H1 (cell line): ENCODE measurements at regions not wholly inside any gene's neighbourhood (a gene's known extent, or its start where the extent isn't known, plus 50 kb on each side); places are given as distances from the start of the nearest gene placed in this dataset.

Experiments used
- ASH2L ChIP-seq: fragments of 200-600, 300-600 bp; sonication (generic); IDR thresholded peaks from one replicate; pipeline ENCODE4 v1.7.1; 2017; ENCODE audit warnings: low read length
- BCL11A ChIP-seq, 2 experiments: IDR thresholded peaks; one replicate each; pipeline ENCODE4 v1.6.1; 2011; ENCODE audit warnings: low read depth in 2 of 2, low read length in 2 of 2, mild to moderate bottlenecking in 2 of 2
- CTBP2 ChIP-seq: IDR thresholded peaks from 2 replicates; pipeline ENCODE4 v1.7.0; 2011; ENCODE audit warnings: borderline replicate concordance, mild to moderate bottlenecking, moderate library complexity, mixed read lengths, low read length; ENCODE audit not compliant: insufficient read depth, insufficient read length
- GABPA ChIP-seq: IDR thresholded peaks from 2 replicates; pipeline ENCODE4 v1.6.1; 2011; ENCODE audit warnings: mild to moderate bottlenecking, low read length, moderate library complexity, borderline replicate concordance; ENCODE audit not compliant: insufficient read depth
- POU5F1 ChIP-seq: IDR thresholded peaks from 2 replicates; pipeline ENCODE4 v1.6.1; 2011; ENCODE audit warnings: low read depth, mild to moderate bottlenecking, low read length, moderate library complexity
- SIRT6 ChIP-seq: IDR thresholded peaks from one replicate; pipeline ENCODE4 v1.7.1; 2012; ENCODE audit warnings: low read length, inconsistent platforms
- SIX5 ChIP-seq: IDR thresholded peaks from 2 replicates; pipeline ENCODE4 v1.6.1; 2011; ENCODE audit warnings: mild to moderate bottlenecking, low read depth, low read length
- SP1 ChIP-seq: IDR thresholded peaks from 2 replicates; pipeline ENCODE4 v1.6.1; 2011; ENCODE audit warnings: low read depth, low read length
- SP4 ChIP-seq: IDR thresholded peaks from 2 replicates; pipeline ENCODE4 v1.6.1; 2012; ENCODE audit warnings: low read length, inconsistent platforms
- TEAD4 ChIP-seq: IDR thresholded peaks from 2 replicates; pipeline ENCODE4 v1.6.1; 2012; ENCODE audit warnings: low read depth, low read length, inconsistent platforms, mixed read lengths
- ZNF274 ChIP-seq: IDR thresholded peaks from 2 replicates; pipeline ENCODE4 v1.7.0; 2012; ENCODE audit warnings: low read length, borderline replicate concordance; ENCODE audit errors: extremely low read depth
- TF ChIP-seq, protein P1 (sequence below): fragments of 300-600 bp; sonication (generic); IDR thresholded peaks from 2 replicates; pipeline ENCODE4 v1.7.1; 2012; ENCODE audit warnings: low read length, moderate library complexity, mild to moderate bottlenecking, inconsistent platforms; ENCODE audit not compliant: insufficient replicate concordance

DNA sequence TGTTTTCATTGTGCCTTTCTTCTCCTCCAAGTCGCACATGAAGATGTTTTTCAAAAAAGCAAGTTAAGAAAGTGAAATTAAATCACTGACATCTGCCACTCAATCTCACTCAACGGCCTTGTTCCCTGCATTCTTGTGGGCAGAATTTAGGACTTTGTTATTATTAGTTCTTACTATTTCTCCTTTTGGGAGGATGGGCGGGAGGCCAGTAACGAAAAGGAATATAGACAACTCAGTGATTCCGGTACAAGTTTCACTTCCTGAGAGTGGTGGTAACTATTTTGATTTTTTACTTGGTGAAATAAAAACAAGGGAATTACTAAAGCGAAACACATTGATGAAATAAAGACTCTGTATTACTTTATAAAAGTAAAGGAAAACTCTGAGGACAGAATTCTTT is 231.9 kb upstream of the HABP2 start (continued):
- TF ChIP-seq, protein P1, sequence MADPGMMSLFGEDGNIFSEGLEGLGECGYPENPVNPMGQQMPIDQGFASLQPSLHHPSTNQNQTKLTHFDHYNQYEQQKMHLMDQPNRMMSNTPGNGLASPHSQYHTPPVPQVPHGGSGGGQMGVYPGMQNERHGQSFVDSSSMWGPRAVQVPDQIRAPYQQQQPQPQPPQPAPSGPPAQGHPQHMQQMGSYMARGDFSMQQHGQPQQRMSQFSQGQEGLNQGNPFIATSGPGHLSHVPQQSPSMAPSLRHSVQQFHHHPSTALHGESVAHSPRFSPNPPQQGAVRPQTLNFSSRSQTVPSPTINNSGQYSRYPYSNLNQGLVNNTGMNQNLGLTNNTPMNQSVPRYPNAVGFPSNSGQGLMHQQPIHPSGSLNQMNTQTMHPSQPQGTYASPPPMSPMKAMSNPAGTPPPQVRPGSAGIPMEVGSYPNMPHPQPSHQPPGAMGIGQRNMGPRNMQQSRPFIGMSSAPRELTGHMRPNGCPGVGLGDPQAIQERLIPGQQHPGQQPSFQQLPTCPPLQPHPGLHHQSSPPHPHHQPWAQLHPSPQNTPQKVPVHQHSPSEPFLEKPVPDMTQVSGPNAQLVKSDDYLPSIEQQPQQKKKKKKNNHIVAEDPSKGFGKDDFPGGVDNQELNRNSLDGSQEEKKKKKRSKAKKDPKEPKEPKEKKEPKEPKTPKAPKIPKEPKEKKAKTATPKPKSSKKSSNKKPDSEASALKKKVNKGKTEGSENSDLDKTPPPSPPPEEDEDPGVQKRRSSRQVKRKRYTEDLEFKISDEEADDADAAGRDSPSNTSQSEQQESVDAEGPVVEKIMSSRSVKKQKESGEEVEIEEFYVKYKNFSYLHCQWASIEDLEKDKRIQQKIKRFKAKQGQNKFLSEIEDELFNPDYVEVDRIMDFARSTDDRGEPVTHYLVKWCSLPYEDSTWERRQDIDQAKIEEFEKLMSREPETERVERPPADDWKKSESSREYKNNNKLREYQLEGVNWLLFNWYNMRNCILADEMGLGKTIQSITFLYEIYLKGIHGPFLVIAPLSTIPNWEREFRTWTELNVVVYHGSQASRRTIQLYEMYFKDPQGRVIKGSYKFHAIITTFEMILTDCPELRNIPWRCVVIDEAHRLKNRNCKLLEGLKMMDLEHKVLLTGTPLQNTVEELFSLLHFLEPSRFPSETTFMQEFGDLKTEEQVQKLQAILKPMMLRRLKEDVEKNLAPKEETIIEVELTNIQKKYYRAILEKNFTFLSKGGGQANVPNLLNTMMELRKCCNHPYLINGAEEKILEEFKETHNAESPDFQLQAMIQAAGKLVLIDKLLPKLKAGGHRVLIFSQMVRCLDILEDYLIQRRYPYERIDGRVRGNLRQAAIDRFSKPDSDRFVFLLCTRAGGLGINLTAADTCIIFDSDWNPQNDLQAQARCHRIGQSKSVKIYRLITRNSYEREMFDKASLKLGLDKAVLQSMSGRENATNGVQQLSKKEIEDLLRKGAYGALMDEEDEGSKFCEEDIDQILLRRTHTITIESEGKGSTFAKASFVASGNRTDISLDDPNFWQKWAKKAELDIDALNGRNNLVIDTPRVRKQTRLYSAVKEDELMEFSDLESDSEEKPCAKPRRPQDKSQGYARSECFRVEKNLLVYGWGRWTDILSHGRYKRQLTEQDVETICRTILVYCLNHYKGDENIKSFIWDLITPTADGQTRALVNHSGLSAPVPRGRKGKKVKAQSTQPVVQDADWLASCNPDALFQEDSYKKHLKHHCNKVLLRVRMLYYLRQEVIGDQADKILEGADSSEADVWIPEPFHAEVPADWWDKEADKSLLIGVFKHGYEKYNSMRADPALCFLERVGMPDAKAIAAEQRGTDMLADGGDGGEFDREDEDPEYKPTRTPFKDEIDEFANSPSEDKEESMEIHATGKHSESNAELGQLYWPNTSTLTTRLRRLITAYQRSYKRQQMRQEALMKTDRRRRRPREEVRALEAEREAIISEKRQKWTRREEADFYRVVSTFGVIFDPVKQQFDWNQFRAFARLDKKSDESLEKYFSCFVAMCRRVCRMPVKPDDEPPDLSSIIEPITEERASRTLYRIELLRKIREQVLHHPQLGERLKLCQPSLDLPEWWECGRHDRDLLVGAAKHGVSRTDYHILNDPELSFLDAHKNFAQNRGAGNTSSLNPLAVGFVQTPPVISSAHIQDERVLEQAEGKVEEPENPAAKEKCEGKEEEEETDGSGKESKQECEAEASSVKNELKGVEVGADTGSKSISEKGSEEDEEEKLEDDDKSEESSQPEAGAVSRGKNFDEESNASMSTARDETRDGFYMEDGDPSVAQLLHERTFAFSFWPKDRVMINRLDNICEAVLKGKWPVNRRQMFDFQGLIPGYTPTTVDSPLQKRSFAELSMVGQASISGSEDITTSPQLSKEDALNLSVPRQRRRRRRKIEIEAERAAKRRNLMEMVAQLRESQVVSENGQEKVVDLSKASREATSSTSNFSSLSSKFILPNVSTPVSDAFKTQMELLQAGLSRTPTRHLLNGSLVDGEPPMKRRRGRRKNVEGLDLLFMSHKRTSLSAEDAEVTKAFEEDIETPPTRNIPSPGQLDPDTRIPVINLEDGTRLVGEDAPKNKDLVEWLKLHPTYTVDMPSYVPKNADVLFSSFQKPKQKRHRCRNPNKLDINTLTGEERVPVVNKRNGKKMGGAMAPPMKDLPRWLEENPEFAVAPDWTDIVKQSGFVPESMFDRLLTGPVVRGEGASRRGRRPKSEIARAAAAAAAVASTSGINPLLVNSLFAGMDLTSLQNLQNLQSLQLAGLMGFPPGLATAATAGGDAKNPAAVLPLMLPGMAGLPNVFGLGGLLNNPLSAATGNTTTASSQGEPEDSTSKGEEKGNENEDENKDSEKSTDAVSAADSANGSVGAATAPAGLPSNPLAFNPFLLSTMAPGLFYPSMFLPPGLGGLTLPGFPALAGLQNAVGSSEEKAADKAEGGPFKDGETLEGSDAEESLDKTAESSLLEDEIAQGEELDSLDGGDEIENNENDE, result no peak
- no peak for TF ChIP-seq SIRT6
- TF ChIP-seq ZNF274, result no peak
- no peak for TF ChIP-seq ASH2L
- TF ChIP-seq GABPA, result no peak
- no peak for TF ChIP-seq SP1
- TF ChIP-seq SIX5, result no peak
- no peak for TF ChIP-seq TEAD4
- TF ChIP-seq SP4, result no peak
- TF ChIP-seq CTBP2, result no peak
- no peak for TF ChIP-seq POU5F1
- TF ChIP-seq BCL11A (IDR thresholded peaks at IDR 0.05; ENCODE audit: low read depth in 2 of 2, low read length in 2 of 2), result no peak
